ENCODE measurements at regions not wholly inside any gene's neighbourhood (a gene's known extent, or its start where the extent isn't known, plus 50 kb on each side); places are given as distances from the start of the nearest gene placed in this dataset.

DNA sequence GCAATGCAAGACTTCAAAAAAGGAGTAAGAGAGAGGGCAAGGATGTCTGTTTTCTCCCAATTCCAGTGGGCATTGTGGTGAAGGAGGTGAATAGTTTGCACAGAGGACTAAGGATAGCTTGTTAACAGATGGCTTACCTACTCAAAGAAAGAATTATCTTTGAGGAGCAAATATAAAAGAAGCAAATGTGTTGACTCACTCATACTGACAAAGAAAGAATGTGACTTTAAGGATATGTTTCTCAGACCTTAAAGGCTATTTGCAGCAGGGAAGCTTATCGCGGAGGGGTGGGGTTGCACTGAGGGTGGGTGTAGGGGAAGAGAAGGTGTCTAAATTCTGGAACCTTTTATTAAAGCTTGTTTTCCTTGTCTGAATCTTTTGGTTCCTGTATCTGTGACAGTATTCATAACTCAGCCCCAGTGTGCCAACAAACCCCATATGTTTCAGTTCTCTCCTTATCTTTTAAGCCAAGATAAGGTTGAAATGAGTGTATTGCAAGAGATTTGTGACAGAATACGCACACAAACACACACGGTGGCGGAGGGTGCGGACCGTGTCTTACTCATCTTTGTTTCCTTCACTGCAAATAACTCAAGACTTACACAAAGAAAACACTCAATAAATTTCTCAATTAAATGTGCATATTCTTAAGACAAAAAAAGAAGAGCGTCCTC lies 146.4 kb upstream of the ARID2 start:
- Histone ChIP-seq H3K9me3 (ENCODE audit: control insufficient read depth in 5 of 5, low read length in 5 of 5) (no peaks in the 10 kb centered on the region), H3K9ac (ENCODE audit: low read length in 5 of 5) (no peak overlapping the region), H3K36me3 (ENCODE audit: control insufficient read depth in 5 of 5, insufficient read depth in 5 of 5, low read length in 5 of 5) (no peaks in the 10 kb centered on the region), H3K4me1 (ENCODE audit: control insufficient read depth in 5 of 5, insufficient read depth in 5 of 5, low read length in 5 of 5) (no peaks in the 10 kb centered on the region), H3K27ac (ENCODE audit: low read depth, low read length) (no peak overlapping the region), H3K27me3 (ENCODE audit: control insufficient read depth in 5 of 5, insufficient read depth in 4 of 5, low read length in 5 of 5) (no peaks in the 10 kb centered on the region), H3K4me3 (ENCODE audit: low read depth in 1 of 5, low read length in 5 of 5) (no peak overlapping the region)

DNA sequence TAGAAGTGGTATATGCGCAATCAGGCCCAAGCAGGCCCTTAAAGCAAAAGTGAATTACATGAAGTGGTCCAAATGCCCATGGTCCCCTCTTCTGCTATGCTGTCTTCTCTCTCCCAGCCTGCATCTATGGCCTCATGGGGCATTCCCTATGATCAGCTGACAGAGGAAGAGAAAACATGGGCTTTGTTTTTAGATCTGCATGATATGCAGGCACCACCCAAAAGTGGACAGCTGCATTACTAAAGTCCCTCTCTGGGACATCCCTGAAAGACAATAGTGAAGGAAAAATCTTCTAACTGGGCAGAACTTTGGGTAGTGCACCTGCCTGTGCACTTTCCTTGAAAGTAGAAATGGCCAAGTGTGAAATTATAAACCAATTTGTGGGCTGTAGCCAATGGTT lies 145.2 kb upstream of the ARID2 start:
- Histone ChIP-seq H3K27ac (ENCODE audit: low read depth, low read length) (no peak overlapping the region), H3K4me1 (ENCODE audit: control insufficient read depth in 5 of 5, insufficient read depth in 5 of 5, low read length in 5 of 5) (no peaks in the 10 kb centered on the region), H3K36me3 (ENCODE audit: control insufficient read depth in 5 of 5, insufficient read depth in 5 of 5, low read length in 5 of 5) (no peaks in the 10 kb centered on the region), H3K4me3 (ENCODE audit: low read depth in 1 of 5, low read length in 5 of 5) (no peak overlapping the region), H3K9me3 (ENCODE audit: control insufficient read depth in 5 of 5, low read length in 5 of 5) (no peaks in the 10 kb centered on the region), H3K9ac (ENCODE audit: low read length in 5 of 5) (no peak overlapping the region), H3K27me3 (ENCODE audit: control insufficient read depth in 5 of 5, insufficient read depth in 4 of 5, low read length in 5 of 5) (no peaks in the 10 kb centered on the region)

DNA sequence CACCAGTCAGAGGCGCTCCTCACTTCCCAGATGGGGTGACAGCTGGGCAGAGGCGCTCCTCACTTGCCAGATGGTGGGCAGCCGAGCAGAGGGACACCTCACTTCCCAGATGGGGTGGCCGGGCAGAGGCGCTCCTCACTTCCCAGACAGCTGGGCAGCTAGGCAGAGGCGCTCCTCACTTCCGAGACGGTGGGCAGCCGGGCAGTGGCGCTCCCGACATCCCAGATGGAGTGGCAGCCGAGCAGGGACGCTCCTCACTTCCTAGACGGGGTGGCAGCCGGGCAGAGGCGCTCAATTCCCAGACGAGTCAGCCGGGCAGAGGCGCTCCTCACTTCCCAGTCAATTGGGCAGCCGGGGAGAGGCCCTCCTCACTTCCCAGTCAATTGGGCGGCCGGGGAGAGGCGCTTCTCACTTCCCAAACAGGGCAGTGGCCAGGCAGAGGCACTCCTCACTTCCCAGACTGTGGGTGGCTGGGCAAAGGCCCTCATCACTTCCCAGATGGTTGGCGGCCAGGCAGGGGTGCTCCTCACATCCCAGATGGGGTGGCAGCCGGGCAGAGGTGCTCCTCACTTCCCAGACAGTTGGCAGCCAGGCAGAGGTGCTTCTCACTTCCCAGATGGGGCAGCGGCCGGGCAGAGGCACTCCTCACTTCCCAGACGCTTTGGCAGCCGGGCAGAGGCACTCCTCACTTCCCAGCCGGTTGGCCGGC lies 143.8 kb upstream of the ARID2 start:
- H3K27ac ChIP-seq (ENCODE audit: low read depth, low read length), result no peak overlapping the region
- no peaks in the 10 kb centered on the region for H3K9me3 ChIP-seq (ENCODE audit: control insufficient read depth in 5 of 5, low read length in 5 of 5)
- no peak overlapping the region for H3K4me3 ChIP-seq (ENCODE audit: low read depth in 1 of 5, low read length in 5 of 5)
- no peak overlapping the region for H3K9ac ChIP-seq (ENCODE audit: low read length in 5 of 5)
- no peaks in the 10 kb centered on the region for H3K36me3 ChIP-seq (ENCODE audit: control insufficient read depth in 5 of 5, insufficient read depth in 5 of 5, low read length in 5 of 5)
- no peaks in the 10 kb centered on the region for H3K27me3 ChIP-seq (ENCODE audit: control insufficient read depth in 5 of 5, insufficient read depth in 4 of 5, low read length in 5 of 5)
- peaks cover 0 to 2% (median 0%) of the 10 kb centered on the region in 5 donors for H3K4me1 ChIP-seq (ENCODE audit: control insufficient read depth in 5 of 5, insufficient read depth in 5 of 5, low read length in 5 of 5)

DNA sequence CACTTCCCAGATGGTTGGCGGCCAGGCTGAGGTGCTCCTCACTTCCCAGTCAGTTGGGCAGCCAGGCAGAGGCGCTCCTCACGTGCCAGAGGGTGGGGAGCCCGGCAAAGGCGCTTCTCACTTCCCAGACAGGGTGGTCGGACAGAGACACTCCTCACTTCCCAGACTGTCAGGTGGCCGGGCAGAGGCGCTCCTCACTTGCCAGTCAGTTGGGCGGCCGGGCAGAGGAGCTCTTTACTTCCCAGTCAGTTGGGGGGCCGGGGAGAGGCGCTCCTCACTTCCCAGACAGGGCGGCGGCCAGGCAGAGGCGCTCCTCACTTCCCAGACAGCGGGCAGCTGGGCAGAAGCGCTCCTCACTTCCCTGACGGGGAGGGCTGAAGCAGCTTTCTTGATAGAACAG lies 143.0 kb upstream of the ARID2 start:
- Histone ChIP-seq H3K9ac (ENCODE audit: low read length in 5 of 5) (no peak overlapping the region), H3K4me1 (ENCODE audit: control insufficient read depth in 5 of 5, insufficient read depth in 5 of 5, low read length in 5 of 5) (peaks cover 0 to 10% (median under 1%) of the 10 kb centered on the region in 5 donors), H3K9me3 (ENCODE audit: control insufficient read depth in 5 of 5, low read length in 5 of 5) (no peaks in the 10 kb centered on the region), H3K36me3 (ENCODE audit: control insufficient read depth in 5 of 5, insufficient read depth in 5 of 5, low read length in 5 of 5) (no peaks in the 10 kb centered on the region), H3K27ac (ENCODE audit: low read depth, low read length) (no peak overlapping the region), H3K4me3 (ENCODE audit: low read depth in 1 of 5, low read length in 5 of 5) (no peak overlapping the region), H3K27me3 (ENCODE audit: control insufficient read depth in 5 of 5, insufficient read depth in 4 of 5, low read length in 5 of 5) (no peaks in the 10 kb centered on the region)

DNA sequence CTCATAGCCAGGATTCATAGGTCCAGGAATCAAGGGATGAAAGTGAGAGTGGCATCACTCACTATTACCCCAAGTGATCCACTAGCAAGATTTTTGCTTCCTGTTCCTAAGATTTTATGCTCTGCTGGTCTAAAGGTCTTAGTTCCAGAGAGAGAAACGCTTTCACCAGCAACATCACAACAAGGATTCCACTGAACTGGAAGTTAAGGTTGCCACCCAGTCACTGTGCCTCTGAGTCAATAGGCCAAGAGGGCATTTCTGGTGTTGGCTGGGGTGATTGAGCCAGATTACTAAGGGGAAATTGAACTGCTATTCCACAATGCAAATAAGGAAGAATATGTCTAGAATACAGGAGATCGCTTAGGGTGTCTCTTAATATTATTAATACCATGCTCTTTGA lies 142.5 kb upstream of the ARID2 start:
- no peak overlapping the region for H3K4me3 ChIP-seq (ENCODE audit: low read depth in 1 of 5, low read length in 5 of 5)
- H3K36me3 ChIP-seq (ENCODE audit: control insufficient read depth in 5 of 5, insufficient read depth in 5 of 5, low read length in 5 of 5), result no peaks in the 10 kb centered on the region

DNA sequence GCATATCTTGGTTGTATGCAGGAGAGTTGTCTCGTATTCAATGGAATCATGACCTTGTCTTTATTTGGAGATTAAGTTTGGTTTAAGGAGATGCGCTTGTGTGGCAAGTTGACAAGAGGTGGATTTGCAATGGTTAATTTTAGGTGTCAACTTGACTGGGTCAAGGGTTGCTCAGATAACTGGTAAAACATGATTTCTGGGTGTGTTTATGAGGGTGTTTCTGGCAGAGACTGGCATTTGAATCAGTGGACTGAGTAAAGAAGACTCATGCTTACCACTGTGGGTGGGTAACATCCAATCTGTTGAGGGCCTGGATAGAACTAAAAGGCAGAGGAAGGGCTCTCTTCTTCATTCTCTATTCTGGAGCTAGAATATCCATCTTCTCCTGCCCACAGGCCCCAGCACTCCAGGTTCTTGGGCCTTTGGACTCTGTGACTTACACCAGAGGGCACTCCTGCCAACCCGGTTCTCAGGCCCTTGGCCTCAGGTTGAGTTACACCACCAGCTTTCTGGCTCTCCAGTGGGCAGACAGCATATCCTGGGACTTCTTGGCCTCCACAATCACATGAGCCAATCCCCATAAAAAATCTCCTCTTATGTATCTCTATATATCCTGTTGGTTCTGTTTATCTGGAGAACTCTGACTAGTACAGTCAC lies 141.5 kb upstream of the ARID2 start:
- no peaks in the 10 kb centered on the region for H3K9me3 ChIP-seq (ENCODE audit: control insufficient read depth in 5 of 5, low read length in 5 of 5)
- peaks cover 0 to 15% (median 4%) of the 10 kb centered on the region in 5 donors for H3K4me1 ChIP-seq (ENCODE audit: control insufficient read depth in 5 of 5, insufficient read depth in 5 of 5, low read length in 5 of 5)
- no peak overlapping the region for H3K9ac ChIP-seq (ENCODE audit: low read length in 5 of 5)
- no peak overlapping the region for H3K4me3 ChIP-seq (ENCODE audit: low read depth in 1 of 5, low read length in 5 of 5)
- H3K27ac ChIP-seq (ENCODE audit: low read depth, low read length), result no peak overlapping the region
- no peaks in the 10 kb centered on the region for H3K36me3 ChIP-seq (ENCODE audit: control insufficient read depth in 5 of 5, insufficient read depth in 5 of 5, low read length in 5 of 5)
- no peaks in the 10 kb centered on the region for H3K27me3 ChIP-seq (ENCODE audit: control insufficient read depth in 5 of 5, insufficient read depth in 4 of 5, low read length in 5 of 5)

More for the DNA sequence above, 142.5 kb upstream of the ARID2 start:
- no peak overlapping the region for H3K27ac ChIP-seq (ENCODE audit: low read depth, low read length)
- no peaks in the 10 kb centered on the region for H3K27me3 ChIP-seq (ENCODE audit: control insufficient read depth in 5 of 5, insufficient read depth in 4 of 5, low read length in 5 of 5)
- no peaks in the 10 kb centered on the region for H3K9me3 ChIP-seq (ENCODE audit: control insufficient read depth in 5 of 5, low read length in 5 of 5)
- no peak overlapping the region for H3K9ac ChIP-seq (ENCODE audit: low read length in 5 of 5)
- peaks cover 0 to 15% (median 4%) of the 10 kb centered on the region in 5 donors for H3K4me1 ChIP-seq (ENCODE audit: control insufficient read depth in 5 of 5, insufficient read depth in 5 of 5, low read length in 5 of 5)

DNA sequence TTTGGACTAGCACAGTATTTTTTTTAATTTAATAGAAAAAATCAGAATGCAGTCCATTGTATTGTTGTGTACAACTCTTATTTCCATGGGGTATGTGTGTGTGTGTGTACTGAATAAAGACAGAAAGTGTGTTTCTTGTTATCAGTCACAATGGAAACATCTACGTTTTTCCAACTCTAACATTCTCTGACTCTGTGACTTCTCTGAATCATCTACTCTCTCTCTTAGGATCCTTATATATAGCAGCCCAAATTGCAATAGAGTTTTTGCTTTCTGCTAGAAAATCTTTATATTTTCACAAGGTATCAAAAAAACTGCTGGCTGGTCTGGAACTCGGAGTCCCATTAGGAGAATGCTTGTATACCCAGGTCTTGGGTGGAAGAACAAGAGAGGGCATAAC lies 138.9 kb upstream of the ARID2 start:
- H3K4me1 ChIP-seq (ENCODE audit: control insufficient read depth in 5 of 5, insufficient read depth in 5 of 5, low read length in 5 of 5), result peaks cover 0 to 20% (median 4%) of the 10 kb centered on the region in 5 donors

DNA sequence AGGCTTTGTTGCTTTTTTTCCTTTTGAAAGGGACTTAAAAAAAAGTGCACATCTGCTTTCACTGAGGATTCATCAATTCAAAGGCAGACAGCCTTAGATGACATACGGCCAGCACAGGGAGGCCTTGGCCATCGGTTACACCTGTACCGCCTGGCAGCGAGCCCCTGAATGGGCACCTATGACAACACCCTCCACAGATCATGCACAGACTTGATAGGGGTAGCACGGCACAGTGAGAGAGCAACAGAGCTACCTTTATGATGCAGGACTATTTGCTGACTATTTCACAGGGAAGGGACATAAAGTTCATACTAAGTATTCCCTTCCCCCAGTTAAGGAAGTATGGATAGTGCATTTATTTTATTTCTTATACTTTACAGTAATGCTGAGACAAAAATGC lies 137.9 kb upstream of the ARID2 start:
- Histone ChIP-seq H3K9ac (ENCODE audit: low read length in 5 of 5) (no peak overlapping the region), H3K4me3 (ENCODE audit: low read depth in 1 of 5, low read length in 5 of 5) (no peak overlapping the region), H3K27ac (ENCODE audit: low read depth, low read length) (no peak overlapping the region), H3K9me3 (ENCODE audit: control insufficient read depth in 5 of 5, low read length in 5 of 5) (peaks cover 0 to 4% (median 0%) of the 10 kb centered on the region in 5 donors), H3K27me3 (ENCODE audit: control insufficient read depth in 5 of 5, insufficient read depth in 4 of 5, low read length in 5 of 5) (no peaks in the 10 kb centered on the region), H3K4me1 (ENCODE audit: control insufficient read depth in 5 of 5, insufficient read depth in 5 of 5, low read length in 5 of 5) (peaks cover 0 to 20% (median 4%) of the 10 kb centered on the region in 5 donors), H3K36me3 (ENCODE audit: control insufficient read depth in 5 of 5, insufficient read depth in 5 of 5, low read length in 5 of 5) (no peaks in the 10 kb centered on the region)

More for the DNA sequence above, 138.9 kb upstream of the ARID2 start:
- Histone ChIP-seq H3K9ac (ENCODE audit: low read length in 5 of 5) (no peak overlapping the region), H3K27ac (ENCODE audit: low read depth, low read length) (no peak overlapping the region), H3K4me3 (ENCODE audit: low read depth in 1 of 5, low read length in 5 of 5) (no peak overlapping the region), H3K9me3 (ENCODE audit: control insufficient read depth in 5 of 5, low read length in 5 of 5) (peaks cover 0 to 4% (median 0%) of the 10 kb centered on the region in 5 donors), H3K27me3 (ENCODE audit: control insufficient read depth in 5 of 5, insufficient read depth in 4 of 5, low read length in 5 of 5) (no peaks in the 10 kb centered on the region), H3K36me3 (ENCODE audit: control insufficient read depth in 5 of 5, insufficient read depth in 5 of 5, low read length in 5 of 5) (no peaks in the 10 kb centered on the region)

DNA sequence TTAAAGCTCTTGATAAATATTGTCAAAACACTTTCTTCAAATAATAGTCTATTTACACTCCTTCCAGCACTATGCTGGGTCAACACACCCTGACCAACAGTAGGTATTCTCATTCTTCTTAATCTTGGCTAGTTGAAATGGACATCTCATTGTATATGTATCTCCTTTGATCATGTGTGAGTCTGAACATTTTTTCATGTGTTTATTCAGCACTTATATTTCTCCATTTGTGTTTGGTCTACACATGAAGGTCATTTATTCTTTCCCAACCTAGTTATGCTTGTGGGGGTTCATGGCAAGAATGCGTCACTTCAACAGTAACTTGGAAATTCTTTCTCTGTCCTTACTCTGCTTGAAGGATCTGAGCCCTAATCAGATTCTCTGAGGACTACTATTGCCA lies 133.1 kb upstream of the ARID2 start:
- H3K27me3 ChIP-seq (ENCODE audit: control insufficient read depth in 5 of 5, insufficient read depth in 4 of 5, low read length in 5 of 5), result no peaks in the 10 kb centered on the region
- H3K27ac ChIP-seq (ENCODE audit: low read depth, low read length), result no peak overlapping the region
- peaks cover 0 to 11% (median 4%) of the 10 kb centered on the region in 5 donors for H3K4me1 ChIP-seq (ENCODE audit: control insufficient read depth in 5 of 5, insufficient read depth in 5 of 5, low read length in 5 of 5)
- H3K9ac ChIP-seq (ENCODE audit: low read length in 5 of 5), result no peak overlapping the region
- no peaks in the 10 kb centered on the region for H3K36me3 ChIP-seq (ENCODE audit: control insufficient read depth in 5 of 5, insufficient read depth in 5 of 5, low read length in 5 of 5)
- H3K4me3 ChIP-seq (ENCODE audit: low read depth in 1 of 5, low read length in 5 of 5), result no peak overlapping the region
- peaks cover 0 to 4% (median 0%) of the 10 kb centered on the region in 5 donors for H3K9me3 ChIP-seq (ENCODE audit: control insufficient read depth in 5 of 5, low read length in 5 of 5)

DNA sequence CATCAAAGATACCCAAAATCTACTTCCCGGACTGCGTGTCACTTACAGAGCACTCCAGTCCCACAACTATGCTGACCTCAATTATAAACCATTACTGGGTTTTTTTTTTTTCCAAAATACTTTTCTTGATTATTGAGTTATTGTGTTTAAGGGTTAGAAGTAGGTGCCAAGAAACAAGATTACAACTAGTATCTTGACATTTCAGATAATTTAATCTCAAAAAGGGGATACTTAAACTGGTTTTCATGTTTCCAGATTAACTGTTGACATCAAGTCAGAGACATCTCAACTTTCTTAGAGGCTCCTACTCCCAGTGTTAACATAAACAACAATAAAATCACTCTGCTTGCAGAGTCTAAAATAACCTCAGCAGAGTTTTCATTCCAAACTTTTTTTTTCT lies 131.2 kb upstream of the ARID2 start:
- Histone ChIP-seq H3K4me3 (ENCODE audit: low read depth in 1 of 5, low read length in 5 of 5) (no peak overlapping the region), H3K9me3 (ENCODE audit: control insufficient read depth in 5 of 5, low read length in 5 of 5) (peaks cover 0 to 7% (median 0%) of the 10 kb centered on the region in 5 donors), H3K4me1 (ENCODE audit: control insufficient read depth in 5 of 5, insufficient read depth in 5 of 5, low read length in 5 of 5) (peaks cover 0 to 4% (median 0%) of the 10 kb centered on the region in 5 donors), H3K9ac (ENCODE audit: low read length in 5 of 5) (no peak overlapping the region), H3K27ac (ENCODE audit: low read depth, low read length) (no peak overlapping the region), H3K27me3 (ENCODE audit: control insufficient read depth in 5 of 5, insufficient read depth in 4 of 5, low read length in 5 of 5) (no peaks in the 10 kb centered on the region), H3K36me3 (ENCODE audit: control insufficient read depth in 5 of 5, insufficient read depth in 5 of 5, low read length in 5 of 5) (no peaks in the 10 kb centered on the region)

Data from subcutaneous abdominal adipose tissue (tissue), 5 donors.